Erythroblast (primary cell): ENCODE measurements at regions not wholly inside any gene's neighbourhood (a gene's known extent, or its start where the extent isn't known, plus 50 kb on each side); places are given as distances from the start of the nearest gene placed in this dataset.

Experiments used
- DNase-seq, 2 experiments: peaks; one replicate each; lab custom pipeline; 2025; lab: John Stamatoyannopoulos, UW
- GATA1 ChIP-seq: IDR thresholded peaks from 2 replicates; pipeline ENCODE4 v1.6.1; 2011; ENCODE audit warnings: low read depth, mild to moderate bottlenecking, control low read depth, low read length, moderate library complexity
- POLR2A ChIP-seq: IDR thresholded peaks from 2 replicates; pipeline ENCODE4 v1.6.1; 2011; ENCODE audit warnings: mild to moderate bottlenecking, low read length

DNA sequence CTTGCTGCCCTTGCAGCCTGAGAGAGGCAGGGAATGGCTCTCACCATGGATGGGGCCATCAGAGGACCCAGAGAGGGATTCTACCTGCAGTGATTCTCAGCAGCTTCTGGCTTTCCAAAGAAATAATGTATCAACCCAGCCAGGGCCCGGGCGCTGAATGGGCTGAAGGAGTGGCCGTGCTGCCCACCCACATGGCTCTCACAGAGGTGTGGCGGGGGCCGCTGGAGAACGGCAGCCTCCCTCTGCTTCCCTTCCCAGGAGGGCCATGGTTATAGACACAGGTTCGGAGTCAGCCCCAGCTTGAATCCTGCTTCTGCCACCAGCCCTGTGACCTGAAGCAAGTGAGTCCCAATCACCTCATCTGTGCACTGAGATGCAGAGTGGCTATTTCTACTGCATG, 82.7 kb downstream of the THAP12 start:
- no peak for TF ChIP-seq GATA1
- no peak for TF ChIP-seq POLR2A
- DNase-seq, result no peak

GRCh38 chr11:76296731-76297542, 84.0 kb downstream of the THAP12 start:
- DNase-seq, result no peak
- TF ChIP-seq GATA1 (no peak), POLR2A (no peak)

- TF ChIP-seq GATA1 (no peak), POLR2A (no peak)
- DNase-seq, result no peak
Measured at GRCh38 chr11:76293189-76293631, 86.9 kb upstream of the WNT11 start.

- DNase-seq, result no peak
- TF ChIP-seq GATA1 (no peak), POLR2A (no peak)
Measured at GRCh38 chr11:76292583-76293188, 86.4 kb upstream of the WNT11 start.

GRCh38 chr11:76291576-76292526, 85.5 kb upstream of the WNT11 start:
- TF ChIP-seq POLR2A (no peak), GATA1 (no peak)
- no peak for DNase-seq

DNA sequence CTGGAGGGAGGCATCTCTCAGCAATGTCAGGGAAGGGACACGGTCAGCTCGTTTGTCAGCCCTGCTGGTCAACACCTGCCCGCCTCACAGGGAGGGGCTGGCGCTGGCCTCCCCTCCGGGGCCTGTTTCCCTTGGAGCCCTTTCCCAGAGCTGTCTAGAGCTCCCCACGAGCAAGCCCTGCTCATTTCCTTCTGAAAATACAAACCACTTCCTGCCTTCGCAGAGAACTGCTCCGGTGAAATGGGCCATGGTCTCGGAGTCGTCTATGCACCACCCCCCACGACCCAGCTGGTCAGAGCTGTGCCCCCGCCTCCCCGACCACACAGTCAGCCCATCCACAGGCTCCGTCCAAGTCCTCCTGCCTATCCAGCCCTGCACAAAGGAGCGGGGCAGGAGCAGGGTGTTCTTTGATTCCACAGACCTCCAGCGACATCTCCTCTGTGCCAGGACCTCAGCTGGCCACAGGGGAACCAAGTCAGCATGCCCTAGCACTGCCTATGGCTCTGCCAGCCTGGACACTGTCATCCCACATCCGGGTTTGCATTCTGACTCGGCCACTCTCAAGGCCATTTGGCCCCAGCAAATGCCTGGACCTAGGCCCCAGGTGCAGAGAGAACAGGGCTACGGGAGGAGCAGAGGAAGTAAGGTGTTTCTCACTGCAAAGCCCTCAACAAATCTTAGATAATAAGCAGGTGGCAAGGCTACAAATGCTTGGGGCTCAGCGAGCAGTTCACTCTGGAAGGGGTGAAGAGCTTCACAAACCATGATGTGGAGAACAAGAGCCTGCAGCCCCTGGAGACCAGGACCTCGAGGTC, 82.1 kb upstream of the WNT11 start:
- no peak for TF ChIP-seq GATA1
- TF ChIP-seq POLR2A, result no peak
- DNase-seq, result no peak

DNA sequence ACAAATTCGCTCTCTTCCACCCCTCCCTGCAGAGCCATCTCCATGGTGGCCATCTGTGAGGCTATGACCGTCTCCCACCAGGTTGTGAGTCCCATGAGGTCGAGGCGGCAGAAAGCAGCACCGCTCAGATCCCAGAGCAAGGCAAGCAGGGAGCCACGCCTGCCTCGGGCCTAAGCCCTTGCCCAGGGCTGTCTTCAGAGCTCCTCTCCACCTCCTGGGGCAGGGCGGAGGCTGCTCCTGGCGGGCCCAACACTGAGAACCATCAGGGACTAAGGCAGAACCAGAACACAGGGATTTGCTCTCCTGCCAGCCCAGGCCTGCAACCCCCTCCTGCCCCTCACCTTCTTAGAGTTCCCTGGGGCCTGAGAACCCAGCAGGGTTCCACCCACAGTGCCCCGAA, 80.9 kb upstream of the WNT11 start:
- DNase-seq, result no peak
- TF ChIP-seq GATA1 (no peak), POLR2A (no peak)

DNA sequence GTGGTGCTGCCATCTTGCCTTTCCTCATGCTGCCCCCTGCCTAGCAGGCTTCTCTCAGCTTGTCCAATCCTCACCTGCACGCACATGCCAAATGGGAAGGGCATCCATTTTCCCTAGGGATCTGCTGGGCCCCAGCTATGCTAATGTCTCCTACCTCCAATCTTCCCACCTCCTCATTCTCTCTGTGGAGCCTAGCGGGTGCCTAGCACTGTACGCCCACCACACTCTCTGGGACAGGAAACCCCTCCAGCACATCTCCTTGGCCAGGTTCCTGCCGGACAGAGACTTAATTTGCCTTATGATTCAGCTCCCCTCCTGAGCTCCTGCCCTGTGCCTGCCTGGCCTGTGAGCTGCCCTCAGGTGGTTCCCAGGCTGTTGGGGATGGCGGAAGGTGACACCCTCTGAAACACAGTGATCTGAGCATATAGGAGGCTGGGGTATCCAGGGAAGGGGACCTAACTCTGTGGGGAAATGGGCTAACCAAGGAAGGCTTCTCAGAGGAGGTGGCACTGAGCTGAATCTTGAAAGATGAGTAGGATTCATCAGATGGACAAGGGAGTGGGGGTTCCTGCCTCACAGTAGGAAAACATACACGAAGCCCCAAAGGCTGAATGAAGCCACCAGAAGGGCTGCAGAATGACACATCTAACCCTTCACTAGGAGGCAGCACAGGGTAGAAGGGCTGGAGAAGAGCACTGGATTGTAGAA, 79.2 kb upstream of the WNT11 start:
- DNase-seq, result no peak
- TF ChIP-seq GATA1, result no peak
- no peak for TF ChIP-seq POLR2A

- DNase-seq, result no peak
- TF ChIP-seq POLR2A (no peak), GATA1 (no peak)
Measured at GRCh38 chr11:76284161-76284560, 77.9 kb upstream of the WNT11 start.

DNA sequence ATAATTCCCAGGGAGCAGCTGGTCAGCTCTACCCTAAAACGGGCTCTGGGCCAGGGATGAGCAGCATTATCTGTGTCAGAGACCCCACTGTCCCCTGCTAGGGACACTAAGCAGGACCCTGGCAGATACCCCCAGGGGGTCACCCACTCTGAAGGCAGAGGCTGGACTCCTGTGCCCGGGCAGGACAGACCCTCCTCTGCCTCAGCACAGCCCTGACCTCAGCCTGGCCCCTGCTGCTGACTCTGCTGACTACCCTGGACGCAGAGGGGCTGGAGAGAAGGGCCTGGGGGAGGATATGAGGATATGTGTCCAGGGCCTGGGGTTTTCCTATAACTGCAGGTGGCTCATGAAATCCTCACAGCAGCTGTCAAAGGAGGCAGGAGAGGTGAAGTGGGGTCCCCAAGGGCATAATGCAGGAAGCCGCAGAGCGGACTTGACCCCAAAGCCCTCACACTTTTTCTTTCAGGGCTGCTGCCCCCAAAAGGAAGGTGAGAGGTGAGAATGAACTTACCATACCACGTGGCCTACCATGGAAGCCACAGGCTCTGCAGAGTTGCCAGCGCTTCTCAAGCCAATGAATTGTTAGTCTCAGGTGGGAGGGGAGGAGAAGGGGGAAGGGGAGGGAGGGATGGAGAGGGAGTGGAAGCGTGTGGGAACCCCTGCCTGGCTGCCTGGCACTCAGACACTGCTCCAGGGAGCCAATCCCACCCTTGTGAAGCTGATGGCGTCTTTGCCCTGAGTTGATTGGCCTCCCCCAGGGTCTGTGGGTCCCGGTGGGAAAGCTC, 76.7 kb upstream of the WNT11 start:
- no peak for TF ChIP-seq GATA1
- TF ChIP-seq POLR2A, result no peak
- no peak for DNase-seq

DNA sequence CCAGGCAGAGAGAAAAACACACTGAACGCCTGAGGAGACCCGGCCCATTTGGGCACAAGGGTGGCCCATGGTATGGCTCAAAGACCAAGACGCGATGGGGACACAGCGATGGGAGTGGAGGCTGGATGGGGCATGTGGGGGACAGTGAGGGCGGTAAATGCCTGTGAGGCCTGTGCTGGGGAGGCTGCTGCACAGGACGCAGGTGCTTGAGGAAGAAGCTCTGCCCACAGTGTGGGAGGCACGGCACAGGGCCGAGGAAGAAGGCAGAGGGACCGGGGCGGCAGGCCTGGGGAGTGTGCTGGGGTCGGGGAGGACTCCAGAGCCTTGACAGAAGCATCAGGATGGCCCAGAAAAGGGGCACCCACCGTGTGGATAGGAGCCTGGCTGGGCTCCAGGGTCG, 75.9 kb upstream of the WNT11 start:
- TF ChIP-seq GATA1 (no peak), POLR2A (no peak)
- no peak for DNase-seq

- TF ChIP-seq GATA1 (no peak), POLR2A (no peak)
- no peak for DNase-seq
Measured at GRCh38 chr11:76281558-76281906, 75.2 kb upstream of the WNT11 start.
